GM21526 (cell line): ENCODE measurements at regions not wholly inside any gene's neighbourhood (a gene's known extent, or its start where the extent isn't known, plus 50 kb on each side); places are given as distances from the start of the nearest gene placed in this dataset.

ENCODE experiments used
- ATAC-seq: cut with Tn5 transposase; IDR thresholded peaks from one replicate; pipeline ENCODE4 v1.9.1; 2021; ENCODE audit warnings: moderate library complexity; ENCODE audit not compliant: unreplicated experiment, low FRiP score

GRCh38 chr3:24594161-24594560 lies 99.5 kb upstream of the THRB start:
- no peak for ATAC-seq

DNA sequence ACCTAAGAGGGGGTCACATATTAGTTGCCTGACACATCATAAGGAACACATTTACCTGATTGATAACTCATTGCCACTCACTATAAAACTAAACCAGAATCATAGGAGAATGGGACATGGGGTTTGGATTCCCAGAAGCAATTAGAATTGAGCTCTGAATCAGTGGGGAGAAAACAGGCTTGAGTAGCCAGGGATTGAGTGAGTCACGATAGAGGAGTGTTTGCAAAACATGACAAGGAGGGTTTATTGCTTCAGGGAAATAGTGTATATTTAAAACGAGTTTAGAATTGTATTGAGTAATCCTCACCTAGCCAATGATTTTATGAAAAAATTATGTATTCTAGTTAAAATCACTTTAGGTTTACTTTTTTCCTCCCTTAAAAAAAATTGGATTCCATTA lies 101.1 kb upstream of the THRB start:
- no peak for ATAC-seq

- ATAC-seq = no peak
Measured at GRCh38 chr3:24596626-24597025, 102.0 kb upstream of the THRB start.

DNA sequence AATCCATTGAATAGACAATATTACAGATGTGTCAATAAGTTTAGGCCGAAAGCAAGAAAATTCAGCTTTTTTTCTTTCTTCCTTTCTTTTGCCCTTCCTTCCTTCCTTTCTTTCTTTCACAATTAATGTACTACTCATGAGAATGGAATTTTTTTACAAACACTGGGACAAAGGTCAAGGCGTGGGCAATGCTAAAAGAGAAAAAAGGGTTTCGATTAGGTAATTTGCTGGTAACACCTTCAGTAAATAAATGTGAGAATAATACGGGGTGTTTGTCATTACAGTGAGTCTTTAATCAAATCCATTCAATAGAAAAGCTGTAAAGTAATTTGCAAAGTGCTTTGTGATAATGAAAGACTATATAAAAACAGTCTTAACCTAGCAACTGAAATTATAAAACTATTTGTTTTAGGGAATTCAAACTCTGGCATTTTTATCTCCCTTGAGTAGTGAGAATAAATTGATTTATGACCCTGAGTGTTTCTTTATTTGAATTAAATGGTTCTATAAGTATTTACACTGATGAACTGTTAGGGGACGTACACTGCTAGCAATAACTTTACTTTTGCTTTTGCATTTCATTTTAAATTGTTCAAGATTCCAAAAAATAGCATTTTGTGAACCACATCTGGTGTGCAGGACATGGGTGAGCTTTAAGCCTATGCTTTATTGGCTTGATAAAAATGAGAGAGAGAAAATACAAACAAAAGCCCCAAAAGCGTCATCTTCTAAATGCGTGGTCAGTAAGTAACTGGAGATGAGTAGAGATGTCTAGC lies 104.2 kb upstream of the THRB start:
- no peak for ATAC-seq

DNA sequence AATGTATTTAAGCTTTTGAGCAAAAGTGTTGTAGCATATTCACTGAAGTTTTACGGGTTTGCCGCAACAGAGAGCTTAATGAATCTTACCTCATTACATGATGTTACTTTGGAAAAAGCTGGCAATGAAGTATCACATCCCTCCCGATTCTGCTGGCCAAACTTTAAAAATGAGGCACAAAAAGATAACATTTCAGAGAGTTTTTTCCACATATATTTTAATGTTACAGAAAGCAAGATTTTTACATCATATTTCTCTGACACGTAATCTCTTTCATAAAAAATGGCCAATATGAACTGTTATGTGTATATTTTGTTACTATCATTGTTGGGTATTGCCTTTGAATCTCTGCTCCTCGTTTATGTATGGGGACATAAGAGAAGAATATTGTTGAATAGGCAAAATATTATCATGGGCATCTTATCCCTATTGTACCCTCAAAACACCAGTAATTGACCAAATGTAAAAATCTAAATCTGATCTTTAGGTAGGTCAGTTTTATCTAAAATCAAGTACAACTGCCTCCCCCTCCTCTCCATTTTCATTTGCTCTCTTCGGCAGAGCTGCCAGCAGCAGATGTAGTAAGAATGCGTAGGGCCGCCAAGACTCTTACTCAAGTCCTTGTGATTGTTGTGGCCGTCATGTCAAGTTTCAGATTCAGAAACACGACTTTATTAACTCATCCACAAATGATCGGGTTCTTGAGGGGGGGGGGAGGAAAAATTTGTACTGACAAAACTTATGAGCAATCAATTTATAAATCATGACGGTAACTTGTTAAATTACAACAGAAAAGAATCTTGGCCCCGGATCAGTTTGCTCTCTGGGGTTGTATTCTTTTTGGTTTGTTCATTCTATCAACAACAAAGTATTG lies 106.7 kb upstream of the THRB start:
- ATAC-seq = no peak

GRCh38 chr3:24604215-24604614 lies 109.6 kb upstream of the THRB start:
- ATAC-seq = no peak

GRCh38 chr3:24605511-24606028 lies 110.9 kb upstream of the THRB start:
- no peak for ATAC-seq

DNA sequence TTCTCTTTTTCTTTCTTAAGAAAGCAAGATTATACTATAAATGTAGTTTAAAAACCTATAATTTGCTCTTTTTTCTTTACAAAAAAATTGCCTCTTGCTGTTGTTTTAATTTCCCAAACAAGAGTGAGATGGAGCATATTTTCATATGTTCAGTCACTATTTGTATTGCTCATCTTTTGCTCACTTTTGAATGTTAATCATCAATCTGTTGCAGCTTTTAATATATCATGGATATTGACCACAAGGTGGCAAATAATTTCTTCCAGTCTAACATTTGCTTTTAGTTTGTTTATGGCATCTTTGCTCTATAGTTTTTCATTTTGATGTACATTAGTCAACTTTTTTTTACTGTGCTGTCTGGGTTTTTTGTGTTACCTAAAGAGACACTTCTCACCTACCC lies 112.6 kb upstream of the THRB start:
- no peak for ATAC-seq

DNA sequence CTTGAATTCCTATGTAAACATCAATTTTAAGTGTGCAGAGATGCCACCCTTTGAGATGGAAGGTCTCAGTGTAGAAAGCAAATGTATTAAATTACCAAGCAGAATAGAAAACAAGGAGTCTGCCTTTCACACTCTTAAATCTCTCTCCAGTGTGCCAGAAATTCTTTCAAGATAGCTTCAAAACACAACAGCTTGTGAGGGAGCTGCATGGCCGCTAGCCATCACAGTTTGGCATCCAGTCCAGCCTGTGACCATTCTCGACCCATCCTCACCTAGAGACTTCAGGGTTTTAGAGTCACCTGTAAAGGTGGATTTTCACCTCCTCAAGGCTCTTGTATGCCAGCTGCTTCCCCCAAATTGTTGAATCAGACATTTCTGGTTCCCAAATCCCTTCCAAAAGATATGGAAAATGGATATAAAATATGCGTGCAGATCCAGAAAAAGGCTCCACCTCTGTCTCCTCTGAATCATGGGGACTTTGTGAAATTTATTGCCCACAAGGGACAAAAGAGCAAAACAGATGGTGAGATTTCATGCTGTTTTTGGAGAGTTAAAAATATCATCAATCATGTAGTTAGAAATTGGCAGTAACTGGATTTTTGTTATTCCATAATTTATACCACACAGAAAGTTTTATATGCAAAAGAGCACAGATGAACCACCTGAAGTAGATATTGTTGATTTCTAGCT lies 114.2 kb upstream of the THRB start:
- no peak for ATAC-seq

- ATAC-seq = no peak
Measured at GRCh38 chr3:24614359-24614758, 119.7 kb upstream of the THRB start.

- no peak for ATAC-seq
Measured at GRCh38 chr3:24615177-24615576, 120.5 kb upstream of the THRB start.

DNA sequence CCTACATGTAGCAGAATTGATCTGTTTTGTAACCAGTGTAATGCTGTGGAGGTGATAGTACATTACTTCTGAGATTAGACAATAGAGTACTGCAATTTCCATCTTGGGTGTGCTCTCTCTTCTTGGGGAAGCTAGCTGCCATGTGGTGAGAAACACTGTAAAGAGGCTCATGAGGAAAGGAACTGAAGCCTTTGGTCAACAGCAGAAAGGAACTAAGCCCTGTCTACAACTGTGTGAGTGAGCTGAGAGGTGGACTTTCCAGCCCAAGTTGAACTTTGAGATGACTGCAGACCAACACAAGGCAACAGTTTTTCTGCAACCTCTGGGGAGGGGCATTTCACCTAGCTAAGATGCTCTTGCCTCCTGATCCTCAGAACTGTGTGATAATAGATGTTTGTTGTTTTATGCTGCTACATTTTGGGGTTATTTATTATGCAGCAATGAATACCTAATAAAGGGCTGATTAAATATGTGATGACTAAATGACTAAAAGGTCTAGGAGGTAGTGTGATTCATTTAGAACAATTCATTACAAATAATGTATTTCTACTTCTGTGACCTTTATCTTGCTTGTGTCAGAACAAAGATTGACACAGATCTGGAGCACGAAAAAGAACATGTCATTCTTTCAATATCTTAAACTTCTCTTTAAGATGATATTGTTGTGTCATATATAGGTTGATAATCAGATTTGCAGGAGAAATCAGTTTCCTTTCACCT lies 121.6 kb upstream of the THRB start:
- ATAC-seq = no peak

- no peak for ATAC-seq
Measured at GRCh38 chr3:24622138-24622537, 127.5 kb upstream of the THRB start.

- no peak for ATAC-seq
Measured at GRCh38 chr3:24622696-24623225, 128.1 kb upstream of the THRB start.

DNA sequence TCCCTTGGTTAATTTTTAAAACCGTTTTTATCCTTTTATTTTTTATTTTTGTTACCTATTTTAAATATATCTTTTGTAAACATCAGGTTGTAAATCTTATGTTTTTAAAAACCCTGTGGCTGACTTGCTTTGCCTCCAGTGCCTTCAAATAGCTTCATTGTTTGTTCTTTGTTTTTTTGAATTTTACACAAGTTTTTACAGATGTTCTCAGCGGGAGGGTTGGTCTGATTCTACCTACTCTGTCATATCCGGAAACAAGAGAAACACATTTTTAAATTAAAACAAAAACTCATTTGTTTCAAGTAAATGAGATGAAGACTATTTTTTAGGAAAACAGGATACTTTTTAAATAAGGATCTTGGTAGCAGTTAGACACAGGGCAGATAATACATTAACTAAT lies 129.0 kb upstream of the THRB start:
- ATAC-seq = no peak

DNA sequence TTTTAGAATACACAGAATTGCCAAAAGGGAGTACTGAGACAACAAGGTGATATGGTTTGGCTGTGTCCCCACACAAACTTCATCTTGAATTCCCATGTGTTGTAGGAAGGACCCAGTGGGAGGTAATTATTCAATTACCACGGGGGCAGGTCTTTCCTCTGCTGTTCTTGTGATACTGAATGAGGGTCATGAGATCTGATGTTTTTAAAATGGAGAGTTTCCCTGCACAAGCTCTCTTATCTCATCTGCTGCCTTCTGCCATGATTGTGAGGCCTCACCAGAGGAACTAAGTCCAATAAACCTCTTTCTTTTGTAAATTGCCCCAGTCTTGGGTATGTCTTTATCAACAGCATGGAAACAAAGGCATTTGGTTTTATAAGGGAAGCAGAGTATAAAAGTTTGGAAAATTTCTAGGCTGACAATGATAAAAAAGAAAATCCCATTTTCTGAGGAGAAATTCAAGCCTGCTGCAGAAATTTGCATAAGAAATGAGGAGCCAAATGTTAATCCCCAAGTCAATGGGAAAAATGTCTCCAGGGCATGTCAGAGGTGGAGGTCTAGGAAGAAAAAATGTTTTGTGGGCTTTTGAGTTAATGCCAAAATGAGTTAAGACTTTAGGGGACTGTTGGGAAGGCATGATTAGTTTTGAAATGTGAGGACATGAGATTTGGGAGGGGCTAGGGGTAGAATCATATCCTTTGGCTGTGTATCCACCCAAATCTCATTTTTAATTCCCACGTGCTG lies 130.5 kb upstream of the THRB start:
- ATAC-seq = no peak

DNA sequence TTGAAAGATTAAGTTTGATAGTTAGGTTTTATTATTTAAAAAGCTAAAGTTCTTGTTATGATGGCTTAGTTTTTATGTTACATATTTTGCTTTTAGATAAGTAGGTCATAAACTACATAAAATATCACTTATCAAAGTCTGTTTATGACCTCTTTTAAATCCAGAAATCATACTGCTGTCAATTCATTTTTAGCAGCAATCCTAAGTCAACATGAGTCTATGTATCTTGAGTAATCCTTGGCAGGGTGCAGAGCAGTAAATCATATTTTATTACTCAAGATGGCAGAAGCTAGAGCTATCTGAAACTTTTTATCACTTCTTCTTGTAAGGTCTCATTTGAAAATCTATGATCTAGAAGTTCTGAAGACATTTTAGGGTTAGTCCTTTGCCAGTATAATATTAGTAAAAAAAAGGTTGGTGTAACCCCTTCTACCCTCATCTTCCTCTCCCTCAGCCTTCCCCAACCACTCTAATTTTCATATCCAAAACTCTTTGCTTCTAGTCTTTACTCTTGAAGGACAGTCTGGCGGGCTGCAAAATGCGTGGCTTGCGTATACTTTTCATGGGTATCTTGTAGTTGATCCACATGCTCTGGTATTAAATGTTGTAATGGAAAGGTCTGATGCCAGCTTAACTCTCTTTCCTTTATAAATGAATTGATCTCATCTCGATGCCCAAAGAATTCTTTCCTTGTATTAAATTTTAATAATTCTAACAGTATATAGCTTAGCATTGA lies 134.0 kb upstream of the THRB start:
- ATAC-seq = no peak

DNA sequence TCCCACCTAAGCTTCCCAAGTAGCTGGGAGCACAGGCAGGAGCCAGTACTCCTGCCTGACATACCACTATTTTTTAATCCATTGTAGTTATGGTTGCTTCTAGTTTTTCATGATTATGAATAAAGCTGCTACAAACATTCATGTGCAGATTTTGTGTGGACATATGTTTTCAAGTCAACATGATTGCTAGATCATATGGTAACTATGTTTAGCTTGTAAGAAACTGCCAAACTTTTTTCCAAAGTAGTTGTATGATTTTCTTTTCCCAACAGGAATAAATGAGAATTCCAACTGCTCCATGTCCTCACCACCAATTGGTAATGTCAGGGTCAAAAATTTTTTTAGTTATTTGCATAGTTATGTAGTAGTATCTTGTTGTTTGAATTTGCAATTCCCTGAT lies 136.8 kb upstream of the THRB start:
- ATAC-seq = no peak

- no peak for ATAC-seq
Measured at GRCh38 chr3:24639061-24639460, 144.4 kb upstream of the THRB start.
